OCI-LY3 (cell line): ENCODE measurements at regions not wholly inside any gene's neighbourhood (a gene's known extent, or its start where the extent isn't known, plus 50 kb on each side); places are given as distances from the start of the nearest gene placed in this dataset.

Experiments used
- H2AFZ ChIP-seq: fragments of 200-600, 300-600 bp; shearing (Covaris generic); 2 replicates; pipeline ENCODE4 v1.6.0; 2014; ENCODE audit warnings: antibody characterized with exemption, low read depth, low read length
- H3K27ac ChIP-seq: fragments of 200-600, 300-600 bp; sonication (generic); 2 replicates; pipeline ENCODE4 v1.5.1; 2014; ENCODE audit warnings: mild to moderate bottlenecking, low read length, moderate library complexity, mixed read lengths
- H3K27me3 ChIP-seq: fragments of 200-600, 300-600 bp; sonication (generic); 2 replicates; pipeline ENCODE4 v1.6.1; 2014; ENCODE audit warnings: low read depth, low read length, mixed read lengths
- H3K36me3 ChIP-seq: fragments of 200-600, 300-600 bp; sonication (generic); replicated peaks from 2 replicates; pipeline ENCODE3; 2014; ENCODE audit warnings: low read depth, low read length, mixed read lengths
- H3K4me1 ChIP-seq: fragments of 300-600, 200-600 bp; sonication (generic); 2 replicates; pipeline ENCODE4 v1.6.1; 2014; ENCODE audit warnings: low read length, mixed read lengths
- H3K4me2 ChIP-seq: fragments of 200-600, 300-600 bp; sonication (generic); 2 replicates; pipeline ENCODE4 v1.6.1; 2014; ENCODE audit warnings: low read length, mixed read lengths
- H3K4me3 ChIP-seq: fragments of 300-600, 200-600 bp; sonication (generic); 2 replicates; pipeline ENCODE4 v1.5.1; 2014; ENCODE audit warnings: antibody characterized with exemption, mild to moderate bottlenecking, low read length, moderate library complexity
- H3K79me2 ChIP-seq: fragments of 300-600, 200-600 bp; shearing (Covaris generic); 2 replicates; pipeline ENCODE4 v1.6.1; 2014; ENCODE audit warnings: mild to moderate bottlenecking, low read length, mixed read lengths
- H3K9ac ChIP-seq: fragments of 300-600, 200-600 bp; shearing (Covaris generic); 2 replicates; pipeline ENCODE4 v1.6.0; 2014; ENCODE audit warnings: mild to moderate bottlenecking, low read length, moderate library complexity
- H3K9me3 ChIP-seq: fragments of 200-600, 300-600 bp; shearing (Covaris generic); 2 replicates; pipeline ENCODE4 v1.6.1; 2014; ENCODE audit warnings: low read length, mixed read lengths; ENCODE audit not compliant: insufficient read depth
- H4K20me1 ChIP-seq: fragments of 200-600, 300-600 bp; sonication (generic); 2 replicates; pipeline ENCODE4 v1.6.1; 2016; ENCODE audit warnings: low read length, mixed read lengths; ENCODE audit not compliant: insufficient read depth
- EZH2phosphoT487 ChIP-seq: fragments of 200-600 bp; shearing (Covaris generic); IDR thresholded peaks from 2 replicates; pipeline ENCODE4 v1.6.1; 2018; ENCODE audit warnings: antibody characterized with exemption, mixed run types, low read depth
- TF ChIP-seq, protein P1 (sequence below): fragments of 200-600, 300-600 bp; sonication (generic); IDR thresholded peaks from 2 replicates; pipeline ENCODE4 v1.5.1; 2014; ENCODE audit warnings: antibody characterized with exemption, low read length, low read depth

DNA sequence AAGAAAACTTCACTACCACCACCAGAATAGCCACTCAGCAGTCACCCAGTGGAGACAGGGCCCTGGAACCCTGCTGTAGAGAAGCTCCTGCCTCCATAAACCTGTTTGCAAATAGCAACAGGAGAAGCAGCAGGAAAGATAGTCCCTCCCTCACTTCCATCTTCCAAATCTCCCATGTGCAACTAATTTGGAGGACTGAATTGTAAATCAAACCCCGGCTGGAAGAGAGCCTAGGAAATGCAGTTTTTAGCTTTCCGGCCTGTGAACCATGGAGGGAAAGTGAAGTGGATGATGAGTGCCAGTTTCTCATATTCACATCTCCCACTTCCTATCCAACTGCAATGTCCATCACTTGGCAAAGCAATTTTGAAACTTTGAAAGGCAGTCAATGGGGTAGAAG is 167.2 kb upstream of the FRMD6 start:
- TF ChIP-seq, protein P1, sequence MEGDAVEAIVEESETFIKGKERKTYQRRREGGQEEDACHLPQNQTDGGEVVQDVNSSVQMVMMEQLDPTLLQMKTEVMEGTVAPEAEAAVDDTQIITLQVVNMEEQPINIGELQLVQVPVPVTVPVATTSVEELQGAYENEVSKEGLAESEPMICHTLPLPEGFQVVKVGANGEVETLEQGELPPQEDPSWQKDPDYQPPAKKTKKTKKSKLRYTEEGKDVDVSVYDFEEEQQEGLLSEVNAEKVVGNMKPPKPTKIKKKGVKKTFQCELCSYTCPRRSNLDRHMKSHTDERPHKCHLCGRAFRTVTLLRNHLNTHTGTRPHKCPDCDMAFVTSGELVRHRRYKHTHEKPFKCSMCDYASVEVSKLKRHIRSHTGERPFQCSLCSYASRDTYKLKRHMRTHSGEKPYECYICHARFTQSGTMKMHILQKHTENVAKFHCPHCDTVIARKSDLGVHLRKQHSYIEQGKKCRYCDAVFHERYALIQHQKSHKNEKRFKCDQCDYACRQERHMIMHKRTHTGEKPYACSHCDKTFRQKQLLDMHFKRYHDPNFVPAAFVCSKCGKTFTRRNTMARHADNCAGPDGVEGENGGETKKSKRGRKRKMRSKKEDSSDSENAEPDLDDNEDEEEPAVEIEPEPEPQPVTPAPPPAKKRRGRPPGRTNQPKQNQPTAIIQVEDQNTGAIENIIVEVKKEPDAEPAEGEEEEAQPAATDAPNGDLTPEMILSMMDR, result no peak
- TF ChIP-seq EZH2phosphoT487, result no peak
- Histone ChIP-seq H3K9me3 (no peaks in the 10 kb centered on the region), H3K79me2 (no peaks in the 10 kb centered on the region), H3K4me3 (no peak overlapping the region), H4K20me1 (no peaks in the 10 kb centered on the region), H3K4me2 (no peak overlapping the region), H2AFZ (no peak overlapping the region), H3K9ac (no peak overlapping the region), H3K27me3 (no peaks in the 10 kb centered on the region), H3K4me1 (peaks cover 17% of the 10 kb centered on the region), H3K27ac (no peak overlapping the region), H3K36me3 (no peaks in the 10 kb centered on the region)

DNA sequence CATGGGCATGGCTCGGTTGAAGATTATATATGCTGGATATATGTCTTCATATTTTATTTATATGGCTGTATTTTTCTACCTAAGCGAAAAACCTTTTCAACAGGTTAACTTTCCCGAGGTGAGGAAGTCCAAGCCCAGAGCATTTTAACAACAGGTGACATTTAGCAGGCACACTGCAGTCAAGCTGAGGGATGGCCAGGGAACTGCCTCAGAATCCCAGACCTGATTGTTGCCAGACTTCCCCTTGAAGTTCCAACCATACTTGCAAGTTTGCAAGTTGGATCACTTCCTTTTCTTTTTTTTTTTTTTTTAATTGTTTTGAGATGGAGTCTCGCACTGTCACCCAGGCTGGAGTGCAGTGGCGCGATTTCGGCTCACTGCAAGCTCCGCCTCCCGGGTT is 166.0 kb upstream of the FRMD6 start:
- no peak overlapping the region for H3K27ac ChIP-seq
- H3K9ac ChIP-seq, result no peak overlapping the region
- no peak overlapping the region for H2AFZ ChIP-seq
- no peaks in the 10 kb centered on the region for H4K20me1 ChIP-seq
- H3K27me3 ChIP-seq, result no peaks in the 10 kb centered on the region
- H3K4me1 ChIP-seq, result peaks cover 4% of the 10 kb centered on the region
- no peaks in the 10 kb centered on the region for H3K79me2 ChIP-seq
- no peak overlapping the region for H3K4me3 ChIP-seq
- TF ChIP-seq, protein P1, result no peak
- TF ChIP-seq EZH2phosphoT487, result no peak
- H3K36me3 ChIP-seq, result no peaks in the 10 kb centered on the region
- H3K4me2 ChIP-seq, result no peak overlapping the region
- H3K9me3 ChIP-seq, result no peaks in the 10 kb centered on the region

DNA sequence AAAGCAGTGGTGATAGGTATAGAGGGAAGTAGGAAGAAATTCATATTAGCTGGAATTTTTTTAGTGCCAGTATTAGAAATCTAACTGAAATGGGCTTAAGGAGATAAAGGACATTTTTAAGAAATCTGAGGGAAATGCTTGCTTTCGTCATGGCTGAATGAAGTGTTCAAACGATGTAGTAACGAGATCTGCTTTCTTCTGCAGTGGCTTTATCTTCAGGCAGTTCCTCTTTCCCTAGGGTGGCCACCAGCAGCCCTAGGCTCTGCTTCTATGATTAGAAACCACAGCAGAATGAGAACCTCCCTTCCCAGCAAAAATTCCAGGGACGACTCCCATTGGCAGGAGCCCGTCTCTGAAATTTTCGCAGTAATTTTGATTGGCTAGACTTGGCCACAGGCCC is 163.9 kb upstream of the FRMD6 start:
- Histone ChIP-seq H3K36me3 (no peaks in the 10 kb centered on the region), H2AFZ (no peak overlapping the region), H4K20me1 (no peaks in the 10 kb centered on the region), H3K79me2 (no peaks in the 10 kb centered on the region), H3K4me2 (no peak overlapping the region), H3K4me3 (no peak overlapping the region), H3K27me3 (no peaks in the 10 kb centered on the region), H3K4me1 (no peaks in the 10 kb centered on the region), H3K27ac (no peak overlapping the region), H3K9ac (no peak overlapping the region), H3K9me3 (no peaks in the 10 kb centered on the region)
- TF ChIP-seq, protein P1, result no peak
- no peak for TF ChIP-seq EZH2phosphoT487

DNA sequence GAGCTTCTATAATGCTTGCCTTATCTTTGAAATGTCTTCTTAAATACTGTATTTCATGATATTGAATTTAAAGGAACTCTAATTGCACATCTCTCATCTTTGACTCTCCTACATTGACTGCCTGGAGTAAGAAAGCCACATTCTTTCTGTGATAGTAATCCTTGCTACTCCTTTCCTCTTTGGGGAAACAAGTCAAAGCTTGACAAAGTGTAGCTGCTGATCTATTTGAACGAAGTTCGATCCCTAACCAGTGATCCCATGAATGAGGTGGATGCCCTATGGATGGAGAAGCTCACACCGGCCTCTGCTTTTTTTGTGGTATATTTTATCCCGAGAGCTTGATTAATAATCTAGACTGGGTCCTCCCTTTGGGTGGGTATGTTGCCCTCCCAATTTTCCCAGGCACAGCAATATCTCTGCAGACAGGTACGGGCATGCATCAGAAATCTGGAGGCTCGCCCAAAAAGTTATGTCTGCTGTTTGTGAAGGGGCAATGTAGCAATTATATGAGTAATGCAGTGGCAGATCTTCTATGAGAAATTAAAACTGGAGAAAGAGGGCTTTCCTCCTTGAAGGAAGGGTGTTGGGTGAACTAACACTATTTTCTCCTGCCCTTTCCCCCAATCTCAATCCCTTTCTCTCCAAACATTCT is 163.0 kb upstream of the FRMD6 start:
- Histone ChIP-seq H3K36me3 (no peaks in the 10 kb centered on the region), H3K9ac (no peak overlapping the region), H4K20me1 (no peaks in the 10 kb centered on the region), H3K27ac (no peak overlapping the region), H3K4me1 (no peaks in the 10 kb centered on the region), H3K9me3 (no peaks in the 10 kb centered on the region), H3K4me2 (no peak overlapping the region), H3K4me3 (no peak overlapping the region), H2AFZ (no peak overlapping the region), H3K79me2 (no peaks in the 10 kb centered on the region), H3K27me3 (no peaks in the 10 kb centered on the region)
- TF ChIP-seq EZH2phosphoT487, result no peak
- TF ChIP-seq, protein P1, result no peak
